Right lobe of liver (tissue), 6 donors: ENCODE measurements at regions not wholly inside any gene's neighbourhood (a gene's known extent, or its start where the extent isn't known, plus 50 kb on each side); places are given as distances from the start of the nearest gene placed in this dataset.
A peak's percentile ranks its signal among the peaks of the same experiment; 100 is the strongest.

Source experiments
- ATAC-seq, 4 donors: fragments of 200-7000 bp; cut with Tn5 transposase; one replicate each; pipeline ENCODE4 v1.9.1; 2020; ENCODE audit warnings: mild to moderate bottlenecking in 4 of 4, moderate library complexity in 4 of 4
- DNase-seq, 3 donors: peaks; one replicate each; pipeline ENCODE4 v3.0.0-alpha.2; 2020
- H3K27ac ChIP-seq, 3 donors: fragments of 200-600 bp; one replicate each; pipeline ENCODE4 v1.8.0; 2022
- H3K27me3 ChIP-seq, 2 donors: fragments of 200-600 bp; one replicate each; pipeline ENCODE4 v1.8.0; 2022
- H3K36me3 ChIP-seq, 4 donors: fragments of 200-600 bp; sonication (generic) in 1 of 4; one replicate each; pipeline versions ENCODE4 v1.5.1 to v1.8.0; 2017 to 2022; ENCODE audit warnings: control low read depth in 1 of 4
- H3K4me1 ChIP-seq, 4 donors: fragments of 200-600 bp; sonication (generic) in 1 of 4; one replicate each; pipeline versions ENCODE4 v1.5.1 to v1.8.0; 2017 to 2022; ENCODE audit warnings: control low read depth in 1 of 4
- H3K4me3 ChIP-seq, 3 donors: fragments of 200-600 bp; one replicate each; pipeline ENCODE4 v1.8.0; 2022
- H3K9me3 ChIP-seq, 4 donors: fragments of 200-600 bp; sonication (generic) in 1 of 4; one replicate each; pipeline versions ENCODE4 v1.5.1 to v1.8.0; 2017 to 2022; ENCODE audit warnings: control low read depth in 1 of 4
- CTCF ChIP-seq, 4 donors: fragments of 200-600 bp in 3 of 4; fragments of 450-650 bp in 1 of 4; IDR thresholded peaks; one replicate each; pipeline versions ENCODE4 v1.5.1 to v1.8.0; 2016 to 2022; ENCODE audit warnings: antibody characterized with exemption in 4 of 4, mild to moderate bottlenecking in 2 of 4
- POLR2A ChIP-seq: fragments of 450-650 bp; IDR thresholded peaks from one replicate; pipeline ENCODE4 v1.6.1; 2017; ENCODE audit warnings: antibody characterized with exemption, mild to moderate bottlenecking
- WGBS: methylation state at CpG from one replicate; pipeline ENCODE4 v1.1.6; 2018; ENCODE audit warnings: low coverage, low lambda C conversion rate; ENCODE audit not compliant: insufficient coverage; ENCODE audit errors: missing lambda C conversion rate; 5-methylcytosine and 5-hydroxymethylcytosine counted together
- intact Hi-C, 2 donors: fragments of 100-400 bp; cut with DNase I; formaldehyde crosslinking; loops; one replicate each; pipeline versions ENCODE4 v1.11.2 to v1.14.1; 2022
- donor health status: DM: no; HTN: yes; CAD: no.
- donor health status: DM: no; HTN: no; CAD: no.
- donor health status: DM: no; HTN: no; CAD: no.
- donor health status: DM: no; HTN: yes; CAD: no.
- donor health status: DM: no; HTN: yes; CAD: no.

GRCh38 chr21:15552914-15553494 is 176.8 kb upstream of the USP25 start:
- Histone ChIP-seq H3K27me3 (no peaks in the 10 kb centered on the region), H3K9me3 (no peaks in the 10 kb centered on the region), H3K4me1 (no peaks in the 10 kb centered on the region), H3K36me3 (no peaks in the 10 kb centered on the region), H3K4me3 (no peak overlapping the region), H3K27ac (no peak overlapping the region)
- 33% methylated on average over 3 of the region's 3 CpGs for WGBS
- TF ChIP-seq POLR2A (no peak), CTCF (IDR thresholded peaks at IDR 0.05) (peak; percentile 50 to 73 (median 65))
- peak; percentile 71 to 88 (median 85) for ATAC-seq
- intact Hi-C loops: no loop called here
- no peak for DNase-seq

GRCh38 chr21:15557925-15558324 is 171.9 kb upstream of the USP25 start:
- Histone ChIP-seq H3K27ac (no peak overlapping the region), H3K27me3 (no peaks in the 10 kb centered on the region), H3K36me3 (no peaks in the 10 kb centered on the region), H3K9me3 (no peaks in the 10 kb centered on the region), H3K4me1 (no peaks in the 10 kb centered on the region), H3K4me3 (no peak overlapping the region)
- TF ChIP-seq CTCF (IDR thresholded peaks at IDR 0.05) (no peak), POLR2A (no peak)
- no peak for DNase-seq
- intact Hi-C loops: no loop called here
- no peak for ATAC-seq
- 80% methylated on average over 2 of the region's 4 CpGs for WGBS

GRCh38 chr21:15558884-15559283 is 170.9 kb upstream of the USP25 start:
- Histone ChIP-seq H3K36me3 (no peaks in the 10 kb centered on the region), H3K4me3 (no peak overlapping the region), H3K27ac (no peak overlapping the region), H3K9me3 (no peaks in the 10 kb centered on the region), H3K27me3 (no peaks in the 10 kb centered on the region), H3K4me1 (no peaks in the 10 kb centered on the region)
- intact Hi-C loops: no loop called here
- 47% methylated on average over 1 of the region's 1 CpG for WGBS
- DNase-seq (no peak), ATAC-seq (no peak)
- no peak for TF ChIP-seq POLR2A
- no peak for TF ChIP-seq CTCF (IDR thresholded peaks at IDR 0.05)

- Histone ChIP-seq H3K4me1 (no peaks in the 10 kb centered on the region), H3K27me3 (no peaks in the 10 kb centered on the region), H3K27ac (no peak overlapping the region), H3K4me3 (no peak overlapping the region), H3K9me3 (no peaks in the 10 kb centered on the region), H3K36me3 (no peaks in the 10 kb centered on the region)
- ATAC-seq: peak in 3 of 4 donors; percentile 77 to 91 (median 85)
- WGBS: 44% methylated on average over 2 of the region's 2 CpGs
- intact Hi-C loops: no loop called here
- DNase-seq: peak in 2 of 3 donors; percentile 23 to 66
- no peak for TF ChIP-seq POLR2A
- TF ChIP-seq CTCF (IDR thresholded peaks at IDR 0.05): no peak
These were observed 170.1 kb upstream of the USP25 start for GRCh38 chr21:15559660-15560059.
